HG02798 (cell line): ENCODE measurements at regions not wholly inside any gene's neighbourhood (a gene's known extent, or its start where the extent isn't known, plus 50 kb on each side); places are given as distances from the start of the nearest gene placed in this dataset.

Experiments
- ATAC-seq: cut with Tn5 transposase; IDR thresholded peaks from one replicate; pipeline ENCODE4 v1.9.1; 2021; ENCODE audit warnings: mild to moderate bottlenecking; ENCODE audit not compliant: unreplicated experiment, poor library complexity

DNA sequence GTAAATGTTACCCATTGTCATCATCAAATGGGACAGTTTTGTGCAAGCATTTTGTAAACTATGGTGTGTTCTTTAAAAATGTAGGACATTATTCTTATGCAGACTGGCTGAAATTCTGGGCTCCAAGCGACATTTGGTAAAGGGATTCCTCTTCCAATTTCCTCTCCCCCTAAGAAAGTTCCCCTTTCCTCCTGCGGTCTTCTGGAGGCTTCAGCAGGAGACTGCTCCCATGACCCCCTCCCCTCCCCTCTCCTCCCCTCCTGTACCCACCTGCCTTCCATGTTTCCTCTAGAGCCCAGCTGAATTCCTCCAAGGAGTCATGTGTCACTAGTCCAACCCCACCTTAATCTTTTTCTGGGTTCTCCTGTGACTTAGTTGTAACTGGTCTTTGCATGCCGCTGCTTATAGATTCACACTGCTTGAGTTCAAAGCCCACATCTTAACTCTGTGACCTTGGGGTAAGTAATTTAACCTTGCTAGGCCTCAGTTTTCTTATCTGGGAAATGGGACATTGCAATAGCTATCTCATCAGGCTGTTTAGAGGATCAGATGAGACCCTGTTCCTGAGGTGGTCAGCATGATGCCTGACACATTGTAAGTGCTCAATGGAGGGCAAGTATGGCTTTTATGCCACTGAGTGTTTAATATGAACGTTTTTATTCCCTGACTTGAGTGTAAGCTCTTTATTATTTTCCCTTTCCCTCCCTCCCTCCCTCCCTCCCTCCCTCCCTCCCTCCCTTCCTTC is 69.9 kb upstream of the WDR26 start:
- no peak for ATAC-seq

DNA sequence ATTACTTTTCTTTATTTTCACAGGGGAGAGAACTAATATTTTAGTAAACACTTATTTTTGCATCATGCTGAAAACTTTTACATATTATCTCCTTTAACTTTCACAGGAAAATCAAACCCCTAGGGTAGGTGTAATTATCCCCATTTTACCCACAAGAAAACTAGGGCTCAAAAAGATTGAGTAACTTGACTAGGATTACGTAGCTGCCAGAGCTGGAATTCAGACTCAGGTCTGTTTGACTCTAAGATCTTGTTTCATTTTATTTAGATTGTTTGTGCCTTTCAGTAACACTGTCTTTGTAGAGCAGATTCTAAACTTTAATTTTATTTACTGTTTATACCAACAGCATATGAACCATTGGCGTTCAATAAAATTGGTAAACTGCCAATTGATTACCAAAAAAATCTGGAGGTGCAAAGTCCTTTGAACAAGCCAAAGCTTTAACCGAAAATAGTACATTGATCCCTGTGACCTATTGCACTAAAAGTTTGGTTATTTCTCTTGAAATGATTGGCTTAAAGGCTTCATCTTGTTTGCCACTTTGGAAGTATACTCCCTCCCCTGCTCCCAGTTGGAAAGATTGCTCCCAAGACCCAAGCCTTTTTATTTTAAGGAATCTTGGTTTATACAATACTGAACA is 71.0 kb upstream of the WDR26 start:
- no peak for ATAC-seq

DNA sequence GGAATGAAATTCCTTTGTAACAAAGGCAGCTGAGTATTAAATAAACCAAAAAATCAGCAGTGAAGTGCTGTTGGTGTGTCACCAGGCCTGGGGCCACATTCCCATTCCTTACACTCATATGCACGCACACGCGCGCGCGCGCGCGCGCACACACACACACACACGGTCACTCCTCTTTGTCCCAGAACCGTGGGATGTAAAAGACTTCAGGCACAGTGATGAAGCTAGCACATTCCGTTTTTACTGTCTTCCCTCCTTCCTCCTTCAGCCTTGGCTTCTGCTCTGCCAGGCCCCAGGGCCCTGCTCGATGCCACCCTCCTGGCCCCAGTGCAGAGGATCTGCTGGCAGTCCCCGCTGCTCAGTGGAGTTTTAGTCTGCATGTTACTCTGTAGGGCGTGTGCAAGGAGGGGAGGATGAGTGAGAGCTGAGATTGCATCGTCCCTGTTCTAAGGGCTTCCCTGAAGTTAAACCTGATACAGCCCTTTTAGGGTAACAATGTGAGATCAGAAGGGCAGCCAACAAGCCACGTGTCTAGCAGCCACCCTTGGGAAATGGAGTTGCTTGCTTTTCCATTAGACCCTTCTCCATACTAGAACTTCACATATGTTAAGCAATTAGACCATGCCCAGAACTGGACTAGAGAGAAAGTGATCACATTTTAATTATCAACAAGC is 71.7 kb upstream of the WDR26 start:
- ATAC-seq: no peak

DNA sequence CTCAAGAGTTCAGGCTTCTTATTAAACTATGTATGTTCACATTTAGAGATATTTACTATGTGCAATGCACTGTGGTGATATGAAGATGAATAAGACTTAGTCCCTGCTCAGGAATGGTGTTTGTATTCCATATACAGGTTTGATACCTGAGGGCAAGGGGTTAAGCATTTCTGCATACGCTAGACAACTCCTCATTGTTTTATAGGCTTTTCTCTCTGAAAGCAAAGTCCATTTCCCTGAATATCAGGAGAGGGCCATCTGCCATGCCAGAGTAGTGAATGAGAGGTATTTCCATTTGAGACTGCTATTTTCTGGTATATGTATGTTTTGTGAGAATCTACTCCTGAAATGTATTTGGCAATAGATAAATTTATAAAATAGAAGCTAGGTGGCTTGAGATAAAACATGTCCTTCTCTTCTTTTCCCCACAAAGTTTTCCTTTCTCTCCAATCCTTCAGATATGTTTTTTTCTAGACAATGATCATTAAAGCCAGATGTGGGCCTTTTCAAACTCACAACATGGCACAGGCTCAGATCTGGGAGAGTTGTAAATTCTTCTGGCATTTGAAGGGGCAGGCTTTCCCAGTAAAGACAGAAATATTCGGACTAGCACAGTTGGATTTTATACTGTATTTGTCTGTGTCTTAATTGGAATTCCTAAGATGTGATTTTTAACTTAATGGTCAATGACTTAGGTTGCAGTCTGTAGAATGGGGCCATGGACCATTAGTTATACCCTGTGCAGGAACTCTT is 73.3 kb upstream of the WDR26 start:
- ATAC-seq: no peak

DNA sequence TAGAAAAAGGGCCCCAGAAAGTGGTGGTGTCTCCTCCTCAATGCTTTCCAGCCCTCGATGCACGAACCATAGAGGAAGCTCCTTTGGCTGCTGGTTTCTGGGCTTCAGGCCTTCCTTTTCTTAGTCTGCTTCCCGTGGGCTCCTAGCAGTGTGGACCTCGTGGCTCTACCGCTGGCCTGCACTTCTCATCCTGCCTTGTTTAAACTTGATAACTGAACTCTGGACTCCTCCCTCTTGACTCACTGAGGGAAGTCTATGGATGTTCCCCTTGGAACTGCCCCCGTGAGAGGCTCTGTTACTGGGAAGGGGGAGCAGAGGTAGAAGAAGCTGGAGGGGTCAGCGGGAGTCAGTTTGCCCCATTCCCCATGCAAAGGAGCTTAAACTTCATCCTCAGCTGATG is 75.3 kb upstream of the WDR26 start:
- no peak for ATAC-seq

DNA sequence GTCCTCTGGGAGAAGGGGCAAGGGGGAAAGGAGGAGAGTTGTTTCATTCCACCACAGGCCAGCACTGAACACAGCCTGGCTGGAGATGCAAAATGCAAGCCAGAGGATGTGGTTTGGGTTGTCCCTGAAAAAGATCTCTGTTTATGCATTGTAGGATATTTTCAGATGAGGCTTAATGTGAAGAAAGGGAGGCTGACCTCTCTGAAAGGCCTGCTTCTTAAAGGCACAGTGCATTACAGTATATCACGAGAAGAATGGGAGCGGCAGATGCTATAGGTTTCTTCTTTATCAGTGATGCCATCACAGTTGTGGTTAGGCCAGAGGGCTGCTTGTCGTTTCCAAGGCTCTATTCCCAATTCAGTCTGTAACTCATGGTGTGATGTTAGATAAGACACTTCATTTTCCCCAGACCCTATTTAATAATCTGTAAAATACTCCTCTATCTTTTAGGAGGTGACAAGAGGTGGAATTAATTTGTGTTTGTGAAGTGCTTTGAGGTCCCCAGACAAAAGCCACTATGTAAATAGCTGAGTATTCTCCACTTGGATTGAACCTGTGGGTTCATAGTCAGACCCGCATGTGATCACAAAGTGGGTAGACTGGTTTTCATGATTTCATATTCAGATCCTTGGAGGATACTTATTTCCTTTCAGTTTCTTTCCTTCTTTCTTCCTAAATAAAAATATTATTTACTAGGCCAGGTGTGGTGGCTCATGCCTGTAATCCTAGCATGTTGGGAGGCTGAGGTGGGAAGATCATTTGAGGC is 76.5 kb upstream of the WDR26 start:
- no peak for ATAC-seq

DNA sequence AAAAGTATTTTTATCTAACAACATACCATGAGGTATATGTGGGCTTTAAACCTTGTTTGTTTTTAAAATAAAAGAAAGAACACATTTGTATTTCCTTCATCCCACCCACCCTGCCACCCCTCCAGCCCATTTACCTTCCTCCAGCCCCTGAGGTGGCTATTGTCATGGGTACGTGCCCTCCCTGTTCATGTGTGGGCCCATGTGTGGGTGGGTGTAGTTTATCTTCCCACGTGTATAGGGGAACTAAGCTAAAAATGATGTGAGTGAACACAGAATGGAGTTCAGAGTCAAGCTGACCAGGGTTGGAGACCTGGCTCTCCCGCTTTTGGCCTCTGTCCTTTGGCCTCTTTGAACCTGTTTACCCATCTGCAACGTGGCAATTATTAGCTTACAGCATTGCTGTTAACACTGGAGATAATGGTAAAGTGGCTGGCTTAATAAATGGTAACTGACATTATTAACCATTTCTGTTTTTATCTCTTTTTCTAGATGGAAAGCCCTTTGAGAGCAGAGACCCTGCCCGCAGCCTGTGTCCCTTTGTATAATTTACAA is 78.1 kb upstream of the WDR26 start:
- ATAC-seq: no peak

DNA sequence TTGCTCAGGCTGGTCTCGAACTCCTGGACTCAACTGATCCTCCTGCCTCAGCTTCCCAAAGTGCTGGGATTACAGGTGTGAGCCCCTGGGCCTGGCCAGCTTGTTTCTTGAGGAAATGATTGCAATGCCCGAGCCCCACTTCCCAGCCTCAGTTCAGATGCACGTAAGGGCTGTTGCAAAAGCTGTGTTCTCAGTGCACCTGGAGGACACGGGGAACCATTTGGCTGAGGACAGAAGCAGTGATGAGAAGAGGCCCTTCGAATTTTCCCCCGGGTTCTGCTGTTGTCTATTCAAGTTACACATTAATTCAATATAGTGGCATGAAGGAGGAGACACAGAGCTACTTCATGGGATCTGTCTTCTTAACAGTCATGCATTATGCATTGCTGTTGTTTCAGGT is 78.8 kb upstream of the WDR26 start:
- ATAC-seq: no peak

DNA sequence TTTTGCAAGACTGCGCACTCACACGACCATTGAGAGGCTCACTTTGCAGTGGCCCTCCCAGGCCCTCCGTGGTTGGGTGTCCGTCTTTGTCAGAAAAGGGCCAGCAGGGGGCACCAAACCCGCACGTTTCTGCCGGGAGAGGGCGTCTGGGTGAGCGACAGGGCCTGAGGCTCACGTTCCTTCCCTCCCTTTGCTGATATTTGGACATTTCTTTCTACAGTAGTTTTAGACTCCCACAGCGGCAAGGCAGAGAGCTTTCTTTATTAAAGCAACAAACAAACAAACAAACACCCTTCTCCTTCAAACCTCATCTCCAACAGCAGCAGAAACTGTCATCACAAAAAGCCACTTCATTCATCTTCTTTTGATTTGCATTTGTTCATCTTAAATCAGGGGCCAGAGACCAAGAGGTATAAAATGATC is 79.2 kb upstream of the WDR26 start:
- peak; percentile 95 for ATAC-seq

DNA sequence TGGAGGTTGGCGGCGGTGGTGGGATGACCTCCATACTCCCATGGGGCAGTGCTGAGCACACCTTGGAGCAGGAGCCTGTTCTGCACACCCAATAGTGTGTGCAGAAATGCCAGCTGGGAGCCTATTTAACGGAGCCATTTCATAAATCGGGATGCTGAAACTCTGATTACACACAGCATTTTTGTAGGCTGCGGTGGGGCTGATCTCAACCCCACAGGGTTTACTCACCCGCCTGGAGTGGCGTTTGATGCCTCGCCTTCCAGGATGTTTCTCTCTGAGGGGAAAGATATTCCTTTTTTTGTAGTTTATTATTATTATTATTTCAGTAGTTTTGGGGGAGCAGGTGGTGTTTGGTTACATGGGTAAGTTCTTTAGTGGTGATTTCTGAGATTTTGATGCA is 82.6 kb upstream of the WDR26 start:
- no peak for ATAC-seq

DNA sequence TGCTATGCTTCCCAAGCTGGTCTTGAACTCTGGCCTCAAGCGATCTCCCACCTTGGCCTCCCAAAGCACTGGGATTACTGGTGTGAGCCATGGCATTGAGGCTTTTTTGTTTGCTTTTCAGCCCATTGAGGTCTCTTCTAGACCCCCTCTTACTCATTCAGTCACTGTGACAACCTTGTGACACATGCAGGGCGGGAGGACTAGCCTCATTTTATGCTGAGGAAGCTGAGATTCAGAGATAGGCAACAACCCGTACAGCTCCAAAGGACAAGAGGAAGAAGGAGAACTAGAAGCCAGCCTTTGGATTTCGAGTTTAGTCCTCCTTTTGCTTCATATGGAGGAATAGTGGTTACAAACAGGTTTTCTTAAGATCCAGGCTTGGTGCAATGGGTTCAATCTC is 83.9 kb upstream of the WDR26 start:
- no peak for ATAC-seq

DNA sequence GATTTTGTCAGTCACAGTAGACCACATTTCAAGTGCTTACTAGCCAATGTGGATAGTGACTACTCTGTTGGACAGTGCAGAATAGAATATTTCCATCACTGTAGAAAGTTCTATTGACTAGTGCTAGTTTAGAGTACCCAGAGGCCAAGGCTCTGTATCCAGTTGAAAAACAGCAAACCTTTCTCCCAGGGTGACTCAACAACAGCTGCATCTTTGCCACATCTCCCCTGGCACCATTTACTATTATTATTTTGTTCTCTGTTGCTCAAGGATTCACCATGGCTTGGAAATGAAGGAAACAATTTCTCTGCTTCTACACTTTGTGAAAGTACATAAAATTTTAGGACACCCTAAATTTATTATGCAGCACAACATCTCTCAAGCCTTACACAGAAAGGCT is 85.3 kb upstream of the WDR26 start:
- ATAC-seq: no peak

DNA sequence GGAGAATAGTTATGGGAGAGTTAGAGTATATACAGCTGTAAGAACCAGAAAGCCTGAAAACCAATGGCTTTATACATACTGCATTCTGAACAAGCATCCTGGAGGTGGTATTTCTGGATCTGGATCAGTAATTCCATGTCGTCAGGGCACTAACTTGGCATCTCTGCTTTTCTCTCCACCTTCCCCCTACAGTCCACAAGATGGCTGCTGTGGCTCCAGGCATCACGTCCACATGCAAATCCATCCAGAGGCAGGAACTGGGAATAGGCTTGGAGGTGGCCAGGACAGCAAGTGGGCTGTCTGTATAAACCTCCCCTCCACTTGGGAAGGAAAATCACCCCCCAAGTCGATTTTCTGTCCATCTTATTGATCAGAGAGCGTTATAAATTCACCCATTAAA is 86.2 kb upstream of the WDR26 start:
- no peak for ATAC-seq

DNA sequence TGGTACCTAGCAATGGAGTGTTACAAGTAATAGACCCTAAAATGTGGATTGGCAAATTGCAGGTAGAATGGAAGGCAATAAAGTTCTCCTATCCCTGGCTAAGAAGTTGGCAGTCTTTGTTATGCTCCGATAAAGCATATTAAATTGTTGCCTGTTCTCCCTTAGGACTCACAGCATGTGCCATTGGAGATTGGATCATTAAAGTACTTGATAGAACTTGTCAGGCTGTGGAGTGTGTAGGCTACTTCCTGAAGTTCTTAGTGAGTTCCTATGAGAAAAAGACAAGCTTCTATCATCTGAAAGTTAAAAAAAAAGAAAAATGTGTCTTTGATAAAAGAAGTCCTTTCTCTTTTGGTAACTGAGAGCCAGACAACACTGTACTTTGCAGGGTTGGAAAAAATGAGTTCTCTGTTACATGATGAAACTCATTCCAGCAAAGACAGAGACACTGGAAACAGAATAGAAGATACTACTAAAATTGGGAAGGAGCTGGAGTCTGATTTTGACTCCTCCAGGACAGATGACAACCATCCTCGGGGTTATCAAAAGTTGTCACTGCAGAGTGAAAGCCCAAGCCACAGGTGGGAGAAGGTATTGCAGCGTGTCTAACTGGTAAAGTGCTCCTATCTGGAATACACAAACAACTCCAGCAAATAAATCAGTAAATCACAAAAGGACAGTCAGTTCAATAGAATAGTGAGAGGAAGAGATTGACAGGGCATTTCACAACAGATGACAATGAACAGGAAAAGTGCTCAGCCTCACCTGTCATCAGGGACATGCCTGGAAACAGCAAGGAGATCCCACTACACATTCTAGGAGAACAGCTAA is 87.5 kb upstream of the WDR26 start:
- ATAC-seq: no peak

DNA sequence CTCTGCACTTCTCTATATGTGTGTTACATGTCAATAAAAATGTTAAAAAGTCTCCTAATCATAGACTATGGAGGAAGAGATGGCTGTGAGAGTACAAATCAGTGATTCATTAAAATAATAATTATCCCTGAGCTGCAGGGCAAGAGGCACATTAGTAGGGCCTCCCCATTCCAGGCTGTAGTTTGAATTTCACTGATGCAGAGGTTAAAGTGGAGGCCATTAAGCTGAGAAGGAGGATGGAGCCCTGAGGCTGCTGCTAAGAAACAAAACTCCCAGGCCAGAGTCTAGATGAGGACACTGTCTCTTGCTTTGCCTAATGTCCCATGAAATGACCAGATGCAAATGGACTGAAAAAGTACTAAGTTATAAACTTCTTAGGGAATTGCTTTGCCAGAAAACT is 89.1 kb upstream of the WDR26 start:
- no peak for ATAC-seq

DNA sequence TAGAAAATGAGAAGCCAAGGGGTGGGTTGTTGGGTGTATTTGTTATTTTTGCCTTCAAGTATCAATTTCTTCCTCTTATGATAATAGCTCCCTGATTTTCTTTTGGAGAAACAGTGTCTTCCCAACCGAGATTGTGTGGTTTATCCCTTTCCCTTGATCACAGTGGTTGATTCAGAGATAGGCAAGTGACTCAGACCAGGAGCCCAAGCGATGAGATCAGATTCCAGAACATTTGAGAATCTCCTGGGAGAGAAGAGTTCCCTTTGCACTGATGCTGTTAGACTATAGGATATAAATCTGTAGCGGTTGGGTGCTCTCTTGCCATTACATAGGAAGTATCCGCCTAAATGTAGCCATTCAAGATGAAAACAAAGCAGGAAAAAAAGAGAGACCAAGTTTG is 90.1 kb upstream of the WDR26 start:
- no peak for ATAC-seq

DNA sequence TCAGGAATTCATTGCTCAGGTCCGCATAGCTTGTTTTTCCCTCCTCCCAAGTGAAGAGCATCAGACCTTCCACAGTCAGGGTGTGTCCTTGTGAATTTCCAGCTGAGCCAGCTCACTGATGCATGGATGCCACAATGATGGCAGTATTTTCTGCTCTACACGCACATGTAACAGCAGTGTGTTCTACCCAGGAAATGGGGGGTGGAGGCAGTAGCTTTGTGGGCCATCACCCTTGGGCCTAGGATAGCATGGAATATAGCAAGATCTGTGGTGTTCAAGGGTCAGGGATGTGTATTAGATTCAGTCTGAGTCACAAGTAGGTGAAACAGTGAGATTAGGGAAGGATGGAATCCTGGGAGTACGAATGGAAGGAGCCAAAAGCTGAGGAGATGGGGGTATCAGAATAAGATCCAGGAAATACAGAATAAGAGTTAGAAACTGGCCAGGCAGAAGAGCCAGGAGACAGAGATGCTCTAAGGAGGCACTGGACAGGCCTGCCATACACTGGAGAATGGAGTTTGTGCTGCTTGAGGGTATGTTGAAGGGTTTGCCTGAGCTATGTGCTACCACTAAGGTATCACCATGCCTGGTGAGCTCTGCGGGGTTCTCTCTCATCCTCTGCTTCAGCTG is 90.6 kb upstream of the CNIH3 start:
- ATAC-seq: no peak

DNA sequence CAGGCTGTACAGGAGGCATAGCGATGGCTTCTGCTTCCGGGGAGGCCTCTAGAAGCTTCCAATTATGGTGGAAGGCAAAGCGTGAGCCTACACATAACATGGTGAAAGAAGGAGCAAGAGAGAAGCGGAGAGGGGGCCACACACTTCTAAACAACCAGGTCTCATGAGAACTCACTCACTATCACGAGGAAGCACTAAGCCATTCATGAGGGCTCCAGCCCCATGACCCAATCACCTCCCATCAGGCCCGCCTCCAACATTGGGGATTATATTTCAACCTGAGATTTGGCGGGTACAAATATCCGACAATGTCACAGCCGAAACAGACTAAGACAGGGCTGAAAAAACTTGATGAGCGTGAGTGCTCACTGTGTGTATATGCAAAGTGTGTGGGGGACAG is 89.3 kb upstream of the CNIH3 start:
- ATAC-seq: no peak

DNA sequence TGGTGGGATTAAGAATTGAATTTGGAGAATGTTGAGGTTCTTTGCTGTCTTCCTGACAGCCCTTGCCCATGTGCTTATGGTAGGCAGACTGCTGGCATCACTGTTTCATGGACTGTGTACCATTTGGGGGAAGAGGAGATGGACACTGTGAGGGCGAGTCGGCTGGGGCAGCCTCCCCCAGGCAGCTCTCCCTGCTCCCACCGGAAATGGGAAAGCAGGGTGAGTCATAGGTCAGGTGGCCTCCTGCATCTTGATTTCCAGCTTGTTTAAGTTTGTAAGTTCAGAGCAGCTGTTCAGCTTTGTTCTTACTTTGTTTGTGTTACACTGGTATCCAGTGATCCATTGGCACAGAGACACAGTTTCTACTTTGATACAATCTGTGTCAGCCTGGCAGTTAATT is 87.2 kb upstream of the CNIH3 start:
- no peak for ATAC-seq
